ENCODE measurements at regions not wholly inside any gene's neighbourhood (a gene's known extent, or its start where the extent isn't known, plus 50 kb on each side); places are given as distances from the start of the nearest gene placed in this dataset.

- Histone ChIP-seq H3K9me3 (no peaks in the 10 kb centered on the region), H3K36me3 (no peaks in the 10 kb centered on the region), H3K4me3 (no peak overlapping the region), H3K27me3 (no peaks in the 10 kb centered on the region), H3K27ac (no peak overlapping the region), H3K4me1 (no peaks in the 10 kb centered on the region)
- DNase-seq = no peak
- in situ Hi-C loops (cut with MboI; ENCODE audit: low pct_ligation_motif_present in 1 of 4, low pct_unique_long_range_greater_than_20kb in 1 of 4, low sequenced_read_pairs in 3 of 4) = no loop called here
- TF ChIP-seq CTCF (IDR thresholded peaks at IDR 0.05) (no peak), EP300 (IDR thresholded peaks at IDR 0.05; ENCODE audit: low read depth) (no peak), POLR2A (IDR thresholded peaks at IDR 0.05) (no peak), POLR2AphosphoS5 (IDR thresholded peaks at IDR 0.05) (no peak)
- intact Hi-C loops (cut with DNase I; ENCODE audit: low total_unique reads) = no loop called here
These were observed 609.1 kb upstream of the USP24 start for GRCh38 chr1:55824251-55824640.

- H3K27ac ChIP-seq = no peak overlapping the region
- H3K4me1 ChIP-seq = no peaks in the 10 kb centered on the region
- no peaks in the 10 kb centered on the region for H3K36me3 ChIP-seq
- H3K4me3 ChIP-seq = no peak overlapping the region
- no peaks in the 10 kb centered on the region for H3K27me3 ChIP-seq
- no peaks in the 10 kb centered on the region for H3K9me3 ChIP-seq
- intact Hi-C loops (cut with DNase I; ENCODE audit: low total_unique reads) = no loop called here
- DNase-seq = no peak
- TF ChIP-seq POLR2AphosphoS5 (IDR thresholded peaks at IDR 0.05) (no peak), POLR2A (IDR thresholded peaks at IDR 0.05) (no peak), CTCF (IDR thresholded peaks at IDR 0.05) (no peak), EP300 (IDR thresholded peaks at IDR 0.05; ENCODE audit: low read depth) (no peak)
- in situ Hi-C loops (cut with MboI; ENCODE audit: low pct_ligation_motif_present in 1 of 4, low pct_unique_long_range_greater_than_20kb in 1 of 4, low sequenced_read_pairs in 3 of 4) = no loop called here
- 80 to 83% methylated on average over 6 of the region's 6 CpGs for WGBS, 2 donors (ENCODE audit: low coverage in 1 of 2)
These were observed 608.5 kb upstream of the USP24 start for GRCh38 chr1:55823541-55824250.

DNA sequence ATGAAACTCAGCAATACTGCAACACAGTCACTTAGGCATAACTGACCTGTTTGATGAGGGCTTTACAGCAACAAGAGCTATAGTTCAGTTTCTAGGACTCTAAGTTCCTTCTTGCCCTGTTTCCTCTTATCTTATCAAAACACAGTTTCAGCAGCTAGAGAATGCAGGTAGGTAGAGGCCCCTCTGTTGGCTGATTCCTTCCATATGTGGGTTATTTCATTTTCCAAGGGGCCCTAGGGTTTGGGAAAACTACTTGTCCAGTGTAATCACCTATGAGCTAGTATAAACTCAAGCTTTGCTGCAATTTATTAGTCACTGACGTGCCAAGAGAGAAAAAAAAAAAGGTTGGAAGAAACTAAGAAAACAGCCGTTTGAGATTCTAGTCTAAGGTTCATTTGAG, 607.7 kb upstream of the USP24 start:
- WGBS, 2 donors (ENCODE audit: low coverage in 1 of 2) = 76% methylated on average over 2 of the region's 2 CpGs; no CpG with 5 or more reads in 1 of the 2 donors
- no peaks in the 10 kb centered on the region for H3K9me3 ChIP-seq
- no peaks in the 10 kb centered on the region for H3K4me1 ChIP-seq
- DNase-seq = no peak
- H3K4me3 ChIP-seq = no peak overlapping the region
- no peak overlapping the region for H3K27ac ChIP-seq
- no peaks in the 10 kb centered on the region for H3K36me3 ChIP-seq
- intact Hi-C loops (cut with DNase I; ENCODE audit: low total_unique reads) (no loop called here), in situ Hi-C loops (cut with MboI; ENCODE audit: low pct_ligation_motif_present in 1 of 4, low pct_unique_long_range_greater_than_20kb in 1 of 4, low sequenced_read_pairs in 3 of 4) (no loop called here)
- H3K27me3 ChIP-seq = no peaks in the 10 kb centered on the region
- TF ChIP-seq CTCF (IDR thresholded peaks at IDR 0.05) = no peak
- TF ChIP-seq POLR2A (IDR thresholded peaks at IDR 0.05) = no peak
- TF ChIP-seq EP300 (IDR thresholded peaks at IDR 0.05; ENCODE audit: low read depth) = no peak
- TF ChIP-seq POLR2AphosphoS5 (IDR thresholded peaks at IDR 0.05) = no peak

GRCh38 chr1:55821234-55821633, 606.1 kb upstream of the USP24 start:
- in situ Hi-C loops (cut with MboI; ENCODE audit: low pct_ligation_motif_present in 1 of 4, low pct_unique_long_range_greater_than_20kb in 1 of 4, low sequenced_read_pairs in 3 of 4) (no loop called here), intact Hi-C loops (cut with DNase I; ENCODE audit: low total_unique reads) (no loop called here)
- TF ChIP-seq POLR2A (IDR thresholded peaks at IDR 0.05) = no peak
- no peak for TF ChIP-seq POLR2AphosphoS5 (IDR thresholded peaks at IDR 0.05)
- TF ChIP-seq EP300 (IDR thresholded peaks at IDR 0.05; ENCODE audit: low read depth) = no peak
- TF ChIP-seq CTCF (IDR thresholded peaks at IDR 0.05) = no peak
- Histone ChIP-seq H3K9me3 (no peaks in the 10 kb centered on the region), H3K27me3 (no peaks in the 10 kb centered on the region), H3K36me3 (no peaks in the 10 kb centered on the region), H3K4me3 (no peak overlapping the region), H3K27ac (no peak overlapping the region), H3K4me1 (no peaks in the 10 kb centered on the region)
- DNase-seq = no peak
- WGBS, 2 donors (ENCODE audit: low coverage in 1 of 2) = 49 to 54% methylated on average over 2 of the region's 2 CpGs
